Neural progenitor cell (in vitro differentiated cells): ENCODE measurements at regions not wholly inside any gene's neighbourhood (a gene's known extent, or its start where the extent isn't known, plus 50 kb on each side); places are given as distances from the start of the nearest gene placed in this dataset.

ENCODE experiments used
- DNase-seq: peaks from one replicate; pipeline ENCODE4 v3.0.0-alpha.2; 2016; ENCODE audit warnings: low spot score
- H2AFZ ChIP-seq: fragments of 200-600 bp; sonication (generic); replicated peaks from 2 replicates; pipeline ENCODE4 v1.6.1; 2016; ENCODE audit warnings: antibody characterized with exemption
- H3F3A ChIP-seq: fragments of 200-600 bp; sonication (generic); 2 replicates; pipeline ENCODE4 v1.6.1; 2016; ENCODE audit warnings: antibody characterized with exemption, low read depth
- H3K27ac ChIP-seq: fragments of 200-600 bp; sonication (generic); 2 replicates; pipeline ENCODE4 v1.5.1; 2016; ENCODE audit warnings: mild to moderate bottlenecking
- H3K27me3 ChIP-seq: fragments of 200-600 bp; sonication (generic); 2 replicates; pipeline ENCODE4 v1.6.1; 2016; ENCODE audit warnings: mild to moderate bottlenecking, moderate library complexity
- H3K36me3 ChIP-seq: fragments of 200-600 bp; sonication (generic); 2 replicates; pipeline ENCODE4 v1.5.1; 2016
- H3K4me1 ChIP-seq: fragments of 200-600 bp; sonication (generic); 2 replicates; pipeline ENCODE4 v1.6.1; 2016; ENCODE audit warnings: mixed run types
- H3K4me2 ChIP-seq: fragments of 200-600 bp; sonication (generic); 2 replicates; pipeline ENCODE4 v1.6.1; 2016
- H3K4me3 ChIP-seq: fragments of 200-600 bp; sonication (generic); 2 replicates; pipeline ENCODE4 v1.5.1; 2016
- H3K79me2 ChIP-seq: fragments of 200-600 bp; sonication (generic); 2 replicates; pipeline ENCODE4 v1.6.1; 2016; ENCODE audit warnings: low read depth
- H3K9ac ChIP-seq: fragments of 200-600 bp; sonication (generic); 2 replicates; pipeline ENCODE4 v1.6.1; 2016
- H3K9me3 ChIP-seq: fragments of 200-600 bp; sonication (generic); 2 replicates; pipeline ENCODE4 v1.5.1; 2016; ENCODE audit warnings: low read depth
- H4K20me1 ChIP-seq: fragments of 200-600 bp; sonication (generic); 2 replicates; pipeline ENCODE4 v1.6.1; 2016; ENCODE audit warnings: low read depth
- H3K27ac Mint-ChIP-seq: 3 replicates; pipeline ENCODE4 v1.8.0; 2021; ENCODE audit warnings: mixed read lengths
- H3K27me3 Mint-ChIP-seq: 2 replicates; pipeline ENCODE4 v1.8.0; 2022; ENCODE audit warnings: low read depth, mild to moderate bottlenecking, inconsistent platforms, moderate library complexity, mixed read lengths; ENCODE audit not compliant: insufficient read depth
- H3K36me3 Mint-ChIP-seq: 3 replicates; pipeline ENCODE4 v1.8.0; 2021; ENCODE audit warnings: mixed read lengths
- H3K4me1 Mint-ChIP-seq: 3 replicates; pipeline ENCODE4 v1.8.0; 2021; ENCODE audit warnings: mixed read lengths
- H3K4me3 Mint-ChIP-seq: 3 replicates; pipeline ENCODE4 v1.8.0; 2021; ENCODE audit warnings: mild to moderate bottlenecking, moderate library complexity, mixed read lengths
- H3K9me3 Mint-ChIP-seq: 3 replicates; pipeline ENCODE4 v1.8.0; 2020; ENCODE audit warnings: mixed read lengths
- EZH2 ChIP-seq: fragments of 200-600 bp; sonication (generic); IDR thresholded peaks from 2 replicates; pipeline ENCODE4 v1.6.1; 2017; ENCODE audit warnings: antibody characterized with exemption, mild to moderate bottlenecking, moderate library complexity
- EZH2phosphoT487 ChIP-seq: fragments of 200-600 bp; sonication (generic); IDR thresholded peaks from 2 replicates; pipeline ENCODE4 v1.6.1; 2017; ENCODE audit warnings: antibody characterized with exemption
- TF ChIP-seq, protein P1 (sequence below): fragments of 200-600 bp; sonication (generic); IDR thresholded peaks from 2 replicates; pipeline ENCODE4 v1.5.1; 2017; ENCODE audit warnings: antibody characterized with exemption, mild to moderate bottlenecking

DNA sequence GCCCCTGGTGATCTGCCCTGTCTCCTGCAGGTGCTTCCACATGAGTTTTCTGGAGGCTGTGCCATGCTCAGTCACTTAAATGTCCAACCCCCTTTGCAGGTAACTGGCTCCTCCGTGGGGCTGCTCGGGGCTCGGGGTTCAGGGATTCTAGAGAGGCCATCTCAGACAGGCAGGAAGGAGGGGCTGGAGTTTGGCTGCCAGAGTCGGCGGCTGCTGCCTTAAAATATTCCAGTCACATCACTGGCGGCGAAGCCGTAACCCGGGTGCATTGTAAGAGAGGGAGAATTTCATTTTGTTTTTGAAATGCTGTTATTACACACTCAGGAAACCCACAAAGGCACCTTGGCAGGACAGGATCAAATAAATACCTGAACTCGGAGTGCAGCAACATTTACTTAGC lies 212.9 kb upstream of the PMEPA1 start:
- no peak overlapping the region for H3K4me2 ChIP-seq
- H3K9ac ChIP-seq: no peak overlapping the region
- H2AFZ ChIP-seq: no peak overlapping the region
- no peaks in the 10 kb centered on the region for H3F3A ChIP-seq
- TF ChIP-seq EZH2phosphoT487: no peak
- no peak for TF ChIP-seq EZH2
- TF ChIP-seq, protein P1, sequence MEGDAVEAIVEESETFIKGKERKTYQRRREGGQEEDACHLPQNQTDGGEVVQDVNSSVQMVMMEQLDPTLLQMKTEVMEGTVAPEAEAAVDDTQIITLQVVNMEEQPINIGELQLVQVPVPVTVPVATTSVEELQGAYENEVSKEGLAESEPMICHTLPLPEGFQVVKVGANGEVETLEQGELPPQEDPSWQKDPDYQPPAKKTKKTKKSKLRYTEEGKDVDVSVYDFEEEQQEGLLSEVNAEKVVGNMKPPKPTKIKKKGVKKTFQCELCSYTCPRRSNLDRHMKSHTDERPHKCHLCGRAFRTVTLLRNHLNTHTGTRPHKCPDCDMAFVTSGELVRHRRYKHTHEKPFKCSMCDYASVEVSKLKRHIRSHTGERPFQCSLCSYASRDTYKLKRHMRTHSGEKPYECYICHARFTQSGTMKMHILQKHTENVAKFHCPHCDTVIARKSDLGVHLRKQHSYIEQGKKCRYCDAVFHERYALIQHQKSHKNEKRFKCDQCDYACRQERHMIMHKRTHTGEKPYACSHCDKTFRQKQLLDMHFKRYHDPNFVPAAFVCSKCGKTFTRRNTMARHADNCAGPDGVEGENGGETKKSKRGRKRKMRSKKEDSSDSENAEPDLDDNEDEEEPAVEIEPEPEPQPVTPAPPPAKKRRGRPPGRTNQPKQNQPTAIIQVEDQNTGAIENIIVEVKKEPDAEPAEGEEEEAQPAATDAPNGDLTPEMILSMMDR: no peak
- no peaks in the 10 kb centered on the region for H3K4me1 ChIP-seq
- Mint-ChIP-seq H3K9me3 (peaks cover 15% of the 10 kb centered on the region), H3K27me3 (peaks cover 4% of the 10 kb centered on the region), H3K27ac (peak overlapping the region; percentile 74), H3K36me3 (no peaks in the 10 kb centered on the region), H3K4me3 (no peak overlapping the region), H3K4me1 (peaks cover 15% of the 10 kb centered on the region)
- no peaks in the 10 kb centered on the region for H3K79me2 ChIP-seq
- no peaks in the 10 kb centered on the region for H3K36me3 ChIP-seq
- H3K4me3 ChIP-seq: no peak overlapping the region
- no peaks in the 10 kb centered on the region for H3K9me3 ChIP-seq
- DNase-seq: no peak
- no peak overlapping the region for H3K27ac ChIP-seq
- H3K27me3 ChIP-seq: no peaks in the 10 kb centered on the region
- H4K20me1 ChIP-seq: no peaks in the 10 kb centered on the region

DNA sequence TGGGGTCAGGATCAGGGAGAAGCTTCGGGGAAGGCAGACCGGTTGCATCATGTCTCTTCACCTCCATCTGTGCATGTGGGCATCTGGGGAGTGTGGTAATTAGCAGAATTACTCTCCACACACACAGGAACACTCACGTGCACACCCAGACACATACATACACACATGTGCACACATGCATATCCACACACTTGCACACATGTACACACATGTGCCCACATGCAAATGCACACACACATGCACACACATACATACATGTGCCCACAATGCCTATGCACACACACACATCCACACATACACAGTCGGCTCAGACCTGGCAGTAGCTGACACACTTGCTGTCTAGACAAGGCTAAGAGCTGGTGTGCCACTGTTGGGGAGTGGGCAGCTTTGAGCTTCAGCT lies 212.3 kb upstream of the PMEPA1 start:
- Histone ChIP-seq H3K27me3 (no peaks in the 10 kb centered on the region), H3K79me2 (no peaks in the 10 kb centered on the region), H2AFZ (no peak overlapping the region), H3K9me3 (no peaks in the 10 kb centered on the region), H4K20me1 (no peaks in the 10 kb centered on the region), H3K4me1 (peaks cover 3% of the 10 kb centered on the region), H3K36me3 (no peaks in the 10 kb centered on the region), H3K4me2 (no peak overlapping the region), H3K9ac (no peak overlapping the region), H3K27ac (no peak overlapping the region), H3K4me3 (no peak overlapping the region), H3F3A (no peaks in the 10 kb centered on the region)
- peaks cover 14% of the 10 kb centered on the region for H3K9me3 Mint-ChIP-seq
- DNase-seq: no peak
- peaks cover 4% of the 10 kb centered on the region for H3K27me3 Mint-ChIP-seq
- no peaks in the 10 kb centered on the region for H3K36me3 Mint-ChIP-seq
- H3K4me1 Mint-ChIP-seq: peaks cover 17% of the 10 kb centered on the region
- no peak for TF ChIP-seq EZH2
- no peak for TF ChIP-seq EZH2phosphoT487
- TF ChIP-seq, protein P1: no peak
- no peak overlapping the region for H3K27ac Mint-ChIP-seq
- H3K4me3 Mint-ChIP-seq: no peak overlapping the region

DNA sequence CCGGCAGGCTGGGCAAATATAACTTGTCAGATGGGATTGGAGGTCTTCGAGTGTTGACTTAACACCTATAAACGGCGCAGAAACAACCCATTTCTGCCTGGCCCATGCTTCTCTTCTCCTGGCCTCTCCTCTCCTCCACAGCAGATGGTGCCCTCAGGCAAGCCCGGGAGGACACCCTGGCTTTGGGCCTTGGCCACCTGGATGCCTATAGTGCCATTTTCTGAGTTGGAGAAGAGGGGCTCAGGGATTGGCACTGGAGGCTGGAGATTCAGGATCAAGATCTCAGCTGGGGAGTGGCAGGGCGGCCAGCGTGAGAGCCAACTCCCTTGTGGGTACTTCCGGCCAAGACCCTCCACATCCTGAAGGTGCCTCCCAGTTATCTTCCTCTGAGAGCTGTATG lies 211.9 kb upstream of the PMEPA1 start:
- H3K4me3 Mint-ChIP-seq: no peak overlapping the region
- H3K9me3 ChIP-seq: no peaks in the 10 kb centered on the region
- H4K20me1 ChIP-seq: no peaks in the 10 kb centered on the region
- H3K4me1 Mint-ChIP-seq: peaks cover 17% of the 10 kb centered on the region
- H3K27me3 ChIP-seq: no peaks in the 10 kb centered on the region
- H3F3A ChIP-seq: no peaks in the 10 kb centered on the region
- H3K36me3 ChIP-seq: no peaks in the 10 kb centered on the region
- H3K4me2 ChIP-seq: no peak overlapping the region
- H3K79me2 ChIP-seq: no peaks in the 10 kb centered on the region
- no peaks in the 10 kb centered on the region for H3K36me3 Mint-ChIP-seq
- no peak for DNase-seq
- peaks cover 6% of the 10 kb centered on the region for H3K4me1 ChIP-seq
- no peak overlapping the region for H3K27ac ChIP-seq
- TF ChIP-seq EZH2: no peak
- TF ChIP-seq, protein P1: no peak
- no peak for TF ChIP-seq EZH2phosphoT487
- H3K27me3 Mint-ChIP-seq: peaks cover 4% of the 10 kb centered on the region
- H3K9ac ChIP-seq: no peak overlapping the region
- H3K4me3 ChIP-seq: no peak overlapping the region
- no peak overlapping the region for H2AFZ ChIP-seq
- peak overlapping the region; percentile 39 for H3K27ac Mint-ChIP-seq
- H3K9me3 Mint-ChIP-seq: peaks cover 12% of the 10 kb centered on the region

DNA sequence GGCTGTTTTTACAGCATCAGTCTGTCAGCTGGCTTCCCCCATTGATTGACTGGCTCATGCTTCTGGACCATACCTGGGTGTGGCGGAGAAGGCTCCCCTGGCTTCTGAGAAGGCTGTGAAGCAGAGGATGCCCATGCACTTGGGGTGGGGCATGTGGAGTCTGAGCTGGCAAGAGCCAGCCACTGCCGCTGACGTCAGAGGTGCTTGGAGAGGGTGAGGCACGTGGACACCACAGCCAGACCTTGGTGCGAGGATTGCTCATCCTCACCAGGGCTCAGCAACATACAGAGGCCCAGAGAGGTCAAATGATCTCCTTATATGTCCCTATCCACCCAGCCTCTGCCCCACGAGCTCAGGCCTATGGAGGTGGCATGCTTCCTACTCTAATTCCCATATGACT lies 211.2 kb upstream of the PMEPA1 start:
- no peak for DNase-seq
- no peak for TF ChIP-seq EZH2
- TF ChIP-seq, protein P1: no peak
- TF ChIP-seq EZH2phosphoT487: no peak

More for the DNA sequence above, 211.2 kb upstream of the PMEPA1 start:
- Histone ChIP-seq H3K27me3 (no peaks in the 10 kb centered on the region), H3K27ac (no peak overlapping the region), H3K4me2 (no peak overlapping the region), H3K9ac (no peak overlapping the region), H3K36me3 (no peaks in the 10 kb centered on the region), H3K9me3 (no peaks in the 10 kb centered on the region), H3K79me2 (no peaks in the 10 kb centered on the region), H3F3A (no peaks in the 10 kb centered on the region), H2AFZ (no peak overlapping the region), H4K20me1 (no peaks in the 10 kb centered on the region), H3K4me1 (peaks cover 6% of the 10 kb centered on the region), H3K4me3 (no peak overlapping the region)
- Mint-ChIP-seq H3K36me3 (no peaks in the 10 kb centered on the region), H3K27me3 (peaks cover 4% of the 10 kb centered on the region), H3K4me3 (no peak overlapping the region), H3K9me3 (peaks cover 7% of the 10 kb centered on the region), H3K4me1 (peaks cover 17% of the 10 kb centered on the region), H3K27ac (no peak overlapping the region)
